IPS DF 6.9 (cell line): ENCODE measurements at regions not wholly inside any gene's neighbourhood (a gene's known extent, or its start where the extent isn't known, plus 50 kb on each side); places are given as distances from the start of the nearest gene placed in this dataset.
"Not testable (repeated sequence)": the region's sequence is repeated elsewhere in the genome, so short reads cannot be mapped to it uniquely, and the experiment has no call there.

Source experiments
- DNase-seq: peaks from one replicate; pipeline ENCODE4 v3.0.0-alpha.2; 2013; ENCODE audit warnings: low read depth, low spot score
- H3K27ac ChIP-seq: one replicate; pipeline ENCODE4 v1.5.1; 2013; ENCODE audit warnings: low read length, control low read depth
- H3K27me3 ChIP-seq: 2 replicates; pipeline ENCODE4 v1.6.1; 2013; ENCODE audit warnings: mild to moderate bottlenecking, low read length; ENCODE audit not compliant: control insufficient read depth, insufficient read depth
- H3K36me3 ChIP-seq: 2 replicates; pipeline ENCODE4 v1.6.1; 2013; ENCODE audit warnings: low read length; ENCODE audit not compliant: control insufficient read depth, insufficient read depth
- H3K4me1 ChIP-seq: 2 replicates; pipeline ENCODE4 v1.6.1; 2013; ENCODE audit warnings: low read length; ENCODE audit not compliant: control insufficient read depth, insufficient read depth
- H3K4me3 ChIP-seq: 2 replicates; pipeline ENCODE4 v1.5.1; 2013; ENCODE audit warnings: mild to moderate bottlenecking, low read length
- H3K9me3 ChIP-seq: 2 replicates; pipeline ENCODE4 v1.6.1; 2013; ENCODE audit warnings: low read length, inconsistent platforms; ENCODE audit not compliant: control insufficient read depth, insufficient read depth
- WGBS: extraction: QIAGEN DNeasy Blood & Tissue Kit; methylation state at CpG from one replicate; pipeline ENCODE4 v1.1.7; 2013; ENCODE audit warnings: mixed read lengths, missing lambda C conversion rate; ENCODE audit not compliant: insufficient read length, insufficient coverage; 5-methylcytosine and 5-hydroxymethylcytosine counted together

DNA sequence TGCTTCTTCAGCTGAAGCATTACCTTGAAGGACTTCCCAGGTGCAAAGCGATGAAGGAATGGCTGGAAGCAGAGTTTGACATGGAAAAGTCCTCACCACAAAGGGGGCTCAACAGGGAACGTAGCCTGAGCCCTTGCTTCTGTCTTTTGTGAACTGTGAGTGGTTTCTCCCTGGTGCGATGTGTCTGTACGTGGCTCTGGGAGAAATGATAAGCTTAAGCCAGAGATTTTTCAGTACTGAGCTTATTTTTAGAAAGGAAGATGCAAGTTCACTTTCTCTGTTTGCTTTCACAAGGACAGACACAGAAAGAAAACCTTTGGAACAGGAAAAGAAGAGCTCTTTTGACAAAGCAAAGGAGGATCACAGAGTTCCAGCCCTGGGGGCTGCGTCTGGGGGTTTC lies 79.4 kb downstream of the DACT2 start:
- H3K9me3 ChIP-seq, result no peaks in the 10 kb centered on the region
- H3K36me3 ChIP-seq, result no peaks in the 10 kb centered on the region
- H3K4me1 ChIP-seq, result 0 out of 2 replicates have a peak, but pooled peaks cover 3% of the 10 kb centered on the region
- H3K27me3 ChIP-seq, result no peaks in the 10 kb centered on the region
- H3K27ac ChIP-seq, result no peak overlapping the region
- WGBS, result no CpG with 5 or more reads among the region's 5 CpGs
- no peak for DNase-seq
- H3K4me3 ChIP-seq, result no peak overlapping the region

DNA sequence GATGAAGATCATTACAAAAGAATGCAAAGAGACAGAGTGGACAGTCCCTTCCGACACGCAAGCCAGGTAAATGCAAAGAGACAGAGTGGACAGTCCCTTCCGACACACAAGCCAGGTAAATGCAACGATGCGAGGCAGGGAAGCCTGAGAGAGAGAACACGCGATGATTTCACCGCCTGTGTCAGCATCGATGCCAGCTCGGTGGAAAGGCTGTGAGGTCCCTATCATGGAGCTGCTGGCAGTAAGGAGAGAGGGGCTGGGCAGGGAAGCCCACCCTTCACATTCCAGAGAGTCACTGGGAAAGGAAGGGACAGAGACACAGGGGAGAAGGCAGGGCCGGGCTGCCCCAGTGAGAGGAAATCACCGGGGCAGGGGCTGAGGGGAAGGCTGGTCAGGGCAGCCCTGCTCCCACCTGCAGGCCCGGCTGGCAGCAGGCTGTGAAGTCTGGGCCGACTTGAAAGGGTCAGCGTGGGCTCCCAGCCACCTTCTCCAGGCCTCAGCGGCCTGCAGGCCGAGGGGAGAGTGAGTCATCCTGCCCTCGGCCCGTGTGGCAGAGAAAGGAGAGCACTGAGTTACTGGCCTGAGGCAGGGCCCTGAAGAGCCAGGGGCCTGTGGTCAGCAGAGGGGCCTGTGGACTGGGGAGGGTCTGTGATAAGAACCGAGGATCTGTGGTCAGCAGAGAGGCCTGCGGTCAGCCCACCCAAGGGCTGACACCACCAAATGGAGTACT lies 80.4 kb downstream of the DACT2 start:
- no peak for DNase-seq
- Histone ChIP-seq H3K9me3 (no peaks in the 10 kb centered on the region), H3K27ac (no peak overlapping the region), H3K36me3 (no peaks in the 10 kb centered on the region), H3K4me3 (no peak overlapping the region), H3K4me1 (0 out of 2 replicates have a peak, but pooled peaks cover 3% of the 10 kb centered on the region), H3K27me3 (no peaks in the 10 kb centered on the region)
- no CpG with 5 or more reads among the region's 21 CpGs for WGBS

DNA sequence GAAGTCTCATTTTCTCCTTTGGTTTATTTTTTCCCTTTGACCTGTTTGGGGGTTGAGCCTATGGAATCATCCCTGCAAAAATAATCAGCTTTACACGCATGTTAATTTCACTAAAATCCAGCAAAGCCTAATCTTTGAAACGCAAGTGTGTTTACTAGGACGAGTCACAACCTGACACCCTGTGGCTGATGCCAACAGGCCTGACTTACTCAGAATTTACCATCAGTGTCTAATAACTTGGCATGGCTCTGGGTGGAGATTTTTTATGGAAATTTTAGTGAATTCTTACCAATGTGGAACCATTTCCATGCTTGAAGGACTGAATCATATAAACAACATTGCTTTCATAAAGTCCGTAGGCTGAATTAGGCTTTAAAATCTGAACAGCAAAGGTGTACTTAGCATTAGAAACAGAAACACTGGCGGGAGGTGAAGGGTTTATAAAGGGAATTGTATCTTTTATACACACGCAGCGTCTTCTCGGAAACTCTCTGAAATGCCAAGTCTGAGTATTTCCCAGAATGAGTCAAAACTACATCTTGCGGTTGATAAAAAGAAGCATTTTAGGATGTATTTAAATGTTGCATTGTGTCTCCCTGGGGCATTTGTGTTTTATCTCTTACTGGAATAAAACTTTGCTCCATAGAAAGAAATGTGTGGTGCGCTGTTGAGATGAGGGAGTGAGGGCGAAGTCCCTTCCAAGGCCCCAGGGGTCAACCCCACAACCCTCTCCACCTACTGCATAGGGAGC lies 81.2 kb downstream of the DACT2 start:
- no peaks in the 10 kb centered on the region for H3K27me3 ChIP-seq
- no peaks in the 10 kb centered on the region for H3K9me3 ChIP-seq

DNA sequence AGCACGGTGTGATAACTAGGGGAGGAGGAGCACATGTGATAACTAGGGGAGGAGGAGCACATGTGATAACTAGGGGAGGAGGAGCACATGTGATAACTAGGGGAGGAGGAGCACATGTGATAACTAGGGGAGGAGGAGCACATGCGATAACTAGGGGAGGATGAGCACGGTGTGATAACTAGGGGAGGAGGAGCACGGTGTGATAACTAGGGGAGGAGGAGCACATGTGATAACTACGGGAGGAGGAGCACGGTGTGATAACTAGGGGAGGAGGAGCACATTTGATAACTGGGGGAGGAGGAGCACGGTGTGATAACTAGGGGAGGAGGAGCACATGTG lies 85.7 kb downstream of the DACT2 start:
- H3K27me3 ChIP-seq, H3K4me3 ChIP-seq, H3K36me3 ChIP-seq, H3K4me1 ChIP-seq, DNase-seq, H3K27ac ChIP-seq, H3K9me3 ChIP-seq: not testable (repeated sequence)
- WGBS, result no CpG with 5 or more reads among the region's 7 CpGs

More for the DNA sequence above, 81.2 kb downstream of the DACT2 start:
- Histone ChIP-seq H3K4me1 (0 out of 2 replicates have a peak, but pooled peaks cover 1% of the 10 kb centered on the region), H3K4me3 (no peak overlapping the region), H3K27ac (no peak overlapping the region), H3K36me3 (no peaks in the 10 kb centered on the region)
- DNase-seq, result no peak
- WGBS, result no CpG with 5 or more reads among the region's 11 CpGs

DNA sequence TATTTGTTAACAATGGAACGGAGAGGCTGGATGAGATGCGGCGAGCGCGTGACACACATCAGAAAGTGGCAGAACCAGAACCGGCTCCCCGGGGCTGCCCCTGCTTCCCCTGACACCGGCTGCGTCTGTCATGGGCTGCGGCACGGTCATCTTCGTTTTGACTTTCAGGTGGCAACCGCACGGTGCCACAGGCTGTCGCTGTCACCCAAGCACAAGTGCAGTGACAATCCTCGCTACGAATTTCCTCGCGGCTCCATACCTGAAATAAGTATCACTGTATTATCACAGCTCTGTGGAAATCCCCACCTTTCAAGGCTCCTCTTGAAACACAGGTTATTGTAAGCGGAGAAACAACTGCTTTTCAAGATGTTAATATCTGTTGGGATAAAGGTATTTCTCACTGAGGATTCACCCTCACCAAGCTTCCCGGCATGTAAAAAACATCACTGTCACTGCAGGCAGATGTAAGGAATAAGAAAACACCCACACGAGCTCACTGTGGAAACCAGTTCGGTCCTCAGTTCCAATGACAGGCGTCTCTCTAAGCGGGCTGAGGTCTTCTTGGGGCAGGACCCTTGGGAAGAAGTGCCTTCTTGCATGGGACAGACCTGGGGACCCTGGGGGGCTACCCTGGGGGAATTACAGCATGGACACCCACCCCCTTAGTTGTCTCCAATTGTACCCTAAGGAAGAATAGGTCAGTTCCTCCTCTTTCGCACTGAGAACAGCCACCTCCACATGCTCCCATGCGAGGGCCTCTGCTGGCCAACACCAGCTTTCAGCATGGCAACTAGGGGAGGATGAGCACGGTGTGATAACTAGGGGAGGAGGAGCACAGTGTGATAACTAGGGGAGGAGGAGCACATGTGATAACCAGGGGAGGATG lies 86.3 kb downstream of the DACT2 start:
- Histone ChIP-seq H3K27ac (no peak overlapping the region), H3K4me3 (no peak overlapping the region), H3K27me3 (no peaks in the 10 kb centered on the region), H3K4me1 (no peaks in the 10 kb centered on the region), H3K36me3 (no peaks in the 10 kb centered on the region), H3K9me3 (no peaks in the 10 kb centered on the region)
- no CpG with 5 or more reads among the region's 28 CpGs for WGBS
- DNase-seq, result no peak

DNA sequence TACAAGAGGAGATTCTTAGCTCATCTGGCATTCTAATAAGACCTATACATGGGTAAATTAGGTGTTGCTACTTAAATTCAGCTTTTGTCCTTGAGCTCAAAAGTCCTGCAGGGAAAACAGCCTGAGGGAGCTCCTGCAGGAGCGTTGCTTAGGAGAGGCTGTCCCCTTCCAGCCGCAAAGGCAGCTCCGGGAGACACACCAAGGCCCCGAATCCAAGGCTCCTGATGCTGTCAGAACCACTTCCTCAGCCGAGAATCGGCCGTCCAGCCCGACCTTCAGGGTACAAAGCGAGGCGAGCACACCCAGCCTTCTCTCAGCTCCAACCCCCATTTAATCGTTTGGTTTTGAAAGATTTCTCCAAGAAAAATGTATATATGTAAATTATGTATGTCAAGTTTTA lies 87.0 kb downstream of the DACT2 start:
- Histone ChIP-seq H3K27me3 (no peaks in the 10 kb centered on the region), H3K27ac (no peak overlapping the region), H3K36me3 (no peaks in the 10 kb centered on the region), H3K4me3 (no peak overlapping the region), H3K9me3 (no peaks in the 10 kb centered on the region), H3K4me1 (no peaks in the 10 kb centered on the region)
- no peak for DNase-seq
- WGBS, result no CpG with 5 or more reads among the region's 11 CpGs

DNA sequence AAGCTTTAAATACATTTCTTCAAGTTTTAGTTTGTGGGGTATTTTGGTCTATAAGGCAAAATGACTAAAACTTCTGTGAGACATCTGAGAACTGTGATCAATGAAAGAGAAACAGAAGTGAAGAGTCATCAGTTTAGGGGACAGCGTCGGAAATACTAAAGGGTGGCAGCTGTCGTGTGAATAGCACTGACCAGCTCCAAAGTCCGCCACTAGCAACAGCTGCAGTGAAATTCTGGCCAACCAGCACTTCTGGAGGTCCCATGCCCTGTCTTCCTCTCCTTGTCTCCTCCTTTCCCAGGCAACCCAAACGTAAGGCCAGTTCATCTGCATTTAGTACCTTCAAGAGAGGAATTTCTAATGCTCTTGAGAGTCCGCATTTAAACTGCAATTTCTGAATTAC lies 87.5 kb downstream of the DACT2 start:
- WGBS, result no CpG with 5 or more reads among the region's 6 CpGs
- H3K36me3 ChIP-seq, result no peaks in the 10 kb centered on the region
- H3K27me3 ChIP-seq, result no peaks in the 10 kb centered on the region
- H3K4me3 ChIP-seq, result no peak overlapping the region
- H3K4me1 ChIP-seq, result no peaks in the 10 kb centered on the region
- no peaks in the 10 kb centered on the region for H3K9me3 ChIP-seq
- H3K27ac ChIP-seq, result no peak overlapping the region
- no peak for DNase-seq

DNA sequence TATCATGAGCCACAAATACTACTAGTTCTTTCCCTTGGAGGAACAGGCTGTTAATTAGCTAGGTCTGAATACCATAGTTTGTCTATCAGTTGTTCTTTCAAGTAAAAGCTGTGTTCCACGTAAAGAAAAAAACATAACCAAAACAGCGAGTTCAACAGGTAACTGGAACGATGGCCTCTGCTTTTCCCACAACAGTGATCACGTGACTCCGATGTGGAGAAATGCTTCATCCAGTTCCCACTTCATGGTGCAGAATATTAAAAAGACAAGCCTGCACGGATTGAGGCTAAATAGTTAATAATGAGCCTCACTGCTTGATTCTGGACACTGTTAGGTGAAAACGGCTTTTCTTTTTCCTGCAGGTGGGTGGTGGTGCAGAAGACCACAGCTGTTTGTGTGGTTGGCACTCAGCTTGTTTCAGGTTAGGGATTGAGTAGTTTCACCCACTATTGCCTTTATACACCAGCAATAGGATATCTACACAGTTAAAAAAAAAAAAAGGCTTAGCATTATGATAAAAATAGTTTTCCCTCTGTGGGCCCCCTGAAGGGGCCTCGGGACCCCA lies 88.1 kb downstream of the DACT2 start:
- Histone ChIP-seq H3K36me3 (no peaks in the 10 kb centered on the region), H3K27ac (no peak overlapping the region), H3K4me1 (no peaks in the 10 kb centered on the region), H3K9me3 (no peaks in the 10 kb centered on the region), H3K27me3 (no peaks in the 10 kb centered on the region), H3K4me3 (no peak overlapping the region)
- no CpG with 5 or more reads among the region's 8 CpGs for WGBS
- DNase-seq, result no peak

DNA sequence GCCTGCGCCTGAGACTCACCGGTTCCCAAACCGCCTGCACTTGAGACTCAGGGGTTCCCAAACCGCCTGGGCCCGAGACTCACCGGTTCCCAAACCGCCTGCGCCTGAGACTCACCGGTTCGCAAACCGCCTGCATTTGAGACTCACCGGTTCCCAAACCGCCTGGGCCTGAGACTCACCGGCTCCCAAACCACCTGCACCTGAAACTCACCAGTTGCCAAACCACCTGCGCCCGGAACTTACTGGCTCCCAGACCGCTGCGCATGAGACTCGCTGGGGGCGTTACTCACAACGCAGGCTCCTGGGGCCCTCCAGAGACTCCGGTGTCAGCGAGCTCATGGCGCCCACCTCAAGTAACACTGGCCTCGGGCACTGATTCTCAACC lies 90.2 kb downstream of the DACT2 start:
- H3K4me1 ChIP-seq, result peaks cover 5% of the 10 kb centered on the region
- no peaks in the 10 kb centered on the region for H3K27me3 ChIP-seq
- no peak overlapping the region for H3K4me3 ChIP-seq
- H3K36me3 ChIP-seq, result no peaks in the 10 kb centered on the region
- no peak overlapping the region for H3K27ac ChIP-seq
- WGBS, result no CpG with 5 or more reads among the region's 25 CpGs
- no peak for DNase-seq
- no peaks in the 10 kb centered on the region for H3K9me3 ChIP-seq

DNA sequence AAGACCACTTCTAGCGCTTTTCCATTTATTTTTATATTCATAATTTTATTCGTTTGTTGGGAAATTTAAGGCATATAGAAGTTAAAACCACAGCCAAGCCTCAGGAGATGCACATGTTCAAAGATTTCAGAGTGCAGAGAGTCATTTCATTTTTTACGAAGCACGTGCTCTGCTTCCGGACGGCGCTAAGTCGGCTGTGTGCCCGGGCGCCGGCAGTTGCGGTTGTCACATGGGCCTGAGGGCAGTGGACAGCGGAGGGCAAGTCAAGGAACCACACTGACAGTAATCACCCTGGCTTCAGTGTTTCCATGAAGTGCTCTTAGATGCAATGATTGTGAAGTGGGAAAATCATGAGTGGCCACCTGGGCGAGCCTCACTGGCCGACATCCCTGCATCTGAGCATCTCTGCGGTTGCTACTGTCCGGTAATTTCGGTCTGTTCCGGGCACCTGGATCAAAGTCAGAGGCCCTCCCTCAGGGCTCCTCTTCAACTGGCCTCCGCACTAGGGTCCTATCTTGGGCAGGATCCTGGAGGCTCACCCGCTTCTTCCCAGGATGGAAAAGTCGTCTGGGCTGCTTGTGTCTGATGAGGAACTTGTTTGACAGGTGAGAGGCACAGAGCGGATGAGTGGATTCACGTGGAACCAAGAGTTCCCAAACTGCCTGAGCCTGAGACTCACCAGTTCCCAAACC lies 90.8 kb downstream of the DACT2 start:
- WGBS, result 100% methylated on average over 1 of the region's 24 CpGs
- Histone ChIP-seq H3K27ac (no peak overlapping the region), H3K9me3 (no peaks in the 10 kb centered on the region), H3K27me3 (no peaks in the 10 kb centered on the region), H3K4me3 (no peak overlapping the region), H3K36me3 (no peaks in the 10 kb centered on the region), H3K4me1 (peaks cover 5% of the 10 kb centered on the region)
- DNase-seq, result no peak
